Spleen (tissue), 7 donors: ENCODE measurements at regions not wholly inside any gene's neighbourhood (a gene's known extent, or its start where the extent isn't known, plus 50 kb on each side); places are given as distances from the start of the nearest gene placed in this dataset.

Source experiments
- CTCF ChIP-seq, 11 experiments: fragments of 200-600 bp in 7 of 11; fragments of 450-650 bp in 4 of 11; sonication (generic) in 4 of 11; IDR thresholded peaks in 8 of 11; conservative IDR thresholded peaks in 3 of 11; 1 replicate in 7 of 11; 2 replicates in 4 of 11; pipeline versions ENCODE4 v1.4.0 to v1.8.0; 2016 to 2021; ENCODE audit warnings: antibody characterized with exemption in 11 of 11, inconsistent platforms in 4 of 11, mild to moderate bottlenecking in 1 of 11
- POLR2A ChIP-seq, 3 donors: fragments of 450-650 bp; IDR thresholded peaks; one replicate each; pipeline ENCODE4 v1.5.1; 2017; ENCODE audit warnings: antibody characterized with exemption in 3 of 3, mild to moderate bottlenecking in 1 of 3
- donor health status: DM: no; HTN: no; CAD: no; lungs with moderate emphysema.
- donor health status: DM: no; HTN: no; CAD: no.
- donor health status: DM: no; HTN: no; CAD: no.

- TF ChIP-seq POLR2A (IDR thresholded peaks at IDR 0.05) (no peak), CTCF (IDR thresholded peaks at IDR 0.05 in 8 of 11, conservative IDR thresholded peaks at IDR 0.05 in 3 of 11) (no peak)
Observed at GRCh38 chr3:145089337-145089736, 1071.6 kb downstream of the PLOD2 start.
